Esophagus squamous epithelium (tissue), 5 donors: ENCODE measurements at regions not wholly inside any gene's neighbourhood (a gene's known extent, or its start where the extent isn't known, plus 50 kb on each side); places are given as distances from the start of the nearest gene placed in this dataset.

ENCODE experiments used
- DNase-seq: peaks from one replicate; lab custom pipeline; 2025; lab: John Stamatoyannopoulos, UW
- H3K27ac ChIP-seq, 4 donors: fragments of 200-600 bp; sonication (generic); one replicate each; pipeline ENCODE4 v1.5.1; 2016 to 2019; ENCODE audit warnings: mild to moderate bottlenecking in 1 of 4
- H3K27me3 ChIP-seq, 4 donors: fragments of 200-600 bp; sonication (generic); 1 replicate in 3 of 4; 2 replicates in 1 of 4; pipeline versions ENCODE4 v1.5.1 to v1.6.0; 2017 to 2021; ENCODE audit warnings: antibody characterized with exemption in 1 of 4
- H3K36me3 ChIP-seq, 3 donors: fragments of 200-600 bp; sonication (generic); one replicate each; pipeline ENCODE4 v1.5.1; 2016 to 2019
- H3K4me1 ChIP-seq, 3 donors: fragments of 200-600 bp; sonication (generic); one replicate each; pipeline ENCODE4 v1.5.1; 2017 to 2019
- H3K4me3 ChIP-seq, 4 donors: fragments of 200-600 bp; sonication (generic); 1 replicate in 3 of 4; 2 replicates in 1 of 4; pipeline ENCODE4 v1.5.1; 2016 to 2019; ENCODE audit warnings: mild to moderate bottlenecking in 2 of 4, moderate library complexity in 1 of 4
- H3K9me3 ChIP-seq, 3 donors: fragments of 200-600 bp; sonication (generic); one replicate each; pipeline ENCODE4 v1.5.1; 2016 to 2019
- CTCF ChIP-seq, 6 experiments: fragments of 450-650 bp in 4 of 6; fragments of 200-600 bp in 2 of 6; sonication (generic) in 2 of 6; IDR thresholded peaks; one replicate each; pipeline ENCODE4 v1.5.1; 2016 to 2019; ENCODE audit warnings: antibody characterized with exemption in 6 of 6, mild to moderate bottlenecking in 4 of 6, moderate library complexity in 4 of 6
- POLR2A ChIP-seq, 4 donors: fragments of 450-650 bp; IDR thresholded peaks; one replicate each; pipeline ENCODE4 v1.6.1; 2017; ENCODE audit warnings: antibody characterized with exemption in 4 of 4, mild to moderate bottlenecking in 4 of 4, moderate library complexity in 3 of 4
- WGBS, 2 donors: methylation state at CpG; one replicate each; pipeline ENCODE4 v1.1.5; 2018; 5-methylcytosine and 5-hydroxymethylcytosine counted together
- intact Hi-C: fragments of 100-400 bp; cut with DNase I; formaldehyde crosslinking; loops from one replicate; pipeline ENCODE4 v1.15.0; 2022
- donor health status: DM: yes; HTN: yes; CAD: no.

GRCh38 chr2:228479014-228479413 is 297.5 kb upstream of the SPHKAP start:
- Histone ChIP-seq H3K36me3 (no peaks in the 10 kb centered on the region), H3K9me3 (peaks cover 0 to 3% (median 0%) of the 10 kb centered on the region in 3 donors), H3K4me3 (no peak overlapping the region), H3K27ac (no peak overlapping the region), H3K4me1 (no peaks in the 10 kb centered on the region), H3K27me3 (no peaks in the 10 kb centered on the region)
- no peak for TF ChIP-seq POLR2A (IDR thresholded peaks at IDR 0.05)
- TF ChIP-seq CTCF (IDR thresholded peaks at IDR 0.05) = no peak
- intact Hi-C loops = no loop called here
- no peak for DNase-seq

- WGBS, 2 donors = 45 to 54% methylated on average over 2 of the region's 2 CpGs
- intact Hi-C loops = no loop called here
- no peak for DNase-seq
- Histone ChIP-seq H3K4me1 (no peaks in the 10 kb centered on the region), H3K9me3 (no peaks in the 10 kb centered on the region), H3K27me3 (no peaks in the 10 kb centered on the region), H3K27ac (no peak overlapping the region), H3K4me3 (no peak overlapping the region), H3K36me3 (no peaks in the 10 kb centered on the region)
- TF ChIP-seq POLR2A (IDR thresholded peaks at IDR 0.05) (no peak), CTCF (IDR thresholded peaks at IDR 0.05) (no peak)
Observed at GRCh38 chr2:228474466-228474865, 293.0 kb upstream of the SPHKAP start.

- H3K4me3 ChIP-seq = no peak overlapping the region
- DNase-seq = no peak
- TF ChIP-seq POLR2A (IDR thresholded peaks at IDR 0.05) (no peak), CTCF (IDR thresholded peaks at IDR 0.05) (no peak)
- H3K27me3 ChIP-seq = no peaks in the 10 kb centered on the region
- no peak overlapping the region for H3K27ac ChIP-seq
- H3K9me3 ChIP-seq = no peaks in the 10 kb centered on the region
- no peaks in the 10 kb centered on the region for H3K4me1 ChIP-seq
- intact Hi-C loops = no loop called here
- no peaks in the 10 kb centered on the region for H3K36me3 ChIP-seq
Observed at GRCh38 chr2:228469721-228470120, 288.2 kb upstream of the SPHKAP start.

GRCh38 chr2:228466851-228467250 is 285.4 kb upstream of the SPHKAP start:
- Histone ChIP-seq H3K4me1 (no peaks in the 10 kb centered on the region), H3K27ac (no peak overlapping the region), H3K27me3 (no peaks in the 10 kb centered on the region), H3K36me3 (no peaks in the 10 kb centered on the region), H3K4me3 (no peak overlapping the region), H3K9me3 (no peaks in the 10 kb centered on the region)
- DNase-seq = no peak
- TF ChIP-seq POLR2A (IDR thresholded peaks at IDR 0.05) (no peak), CTCF (IDR thresholded peaks at IDR 0.05) (no peak)
- 80 to 82% methylated on average over 2 of the region's 2 CpGs for WGBS, 2 donors
- intact Hi-C loops = no loop called here

GRCh38 chr2:228465408-228465807 is 283.9 kb upstream of the SPHKAP start:
- H3K27ac ChIP-seq = no peak overlapping the region
- WGBS, 2 donors = 32 to 40% methylated on average over 4 of the region's 4 CpGs
- H3K27me3 ChIP-seq = no peaks in the 10 kb centered on the region
- no peaks in the 10 kb centered on the region for H3K4me1 ChIP-seq
- no peak overlapping the region for H3K4me3 ChIP-seq
- no peaks in the 10 kb centered on the region for H3K9me3 ChIP-seq
- no peaks in the 10 kb centered on the region for H3K36me3 ChIP-seq
- TF ChIP-seq CTCF (IDR thresholded peaks at IDR 0.05) (no peak), POLR2A (IDR thresholded peaks at IDR 0.05) (no peak)
- intact Hi-C loops = no loop called here
- no peak for DNase-seq
